Activated CD8-positive, alpha-beta T cell treated with anti-CD3 and anti-CD28 coated beads for 36 hours (primary cell): ENCODE measurements at regions not wholly inside any gene's neighbourhood (a gene's known extent, or its start where the extent isn't known, plus 50 kb on each side); places are given as distances from the start of the nearest gene placed in this dataset.

Source experiments
- ATAC-seq: fragments of 200-7000 bp; cut with Tn5 transposase; one replicate; pipeline ENCODE4 v1.10.0; 2021; ENCODE audit warnings: mild to moderate bottlenecking, moderate library complexity
- CTCF ChIA-PET: fragments of 350-600 bp; sonication (Branson Sonifier 250); formaldehyde crosslinking; loops from one replicate; lab custom pipeline; 2021; ENCODE audit warnings: antibody characterized with exemption; lab: Charles Lee
- POLR2A ChIA-PET: fragments of 350-600 bp; sonication (Branson Sonifier 250); formaldehyde crosslinking; loops from one replicate; lab custom pipeline; 2021; ENCODE audit warnings: antibody characterized with exemption; lab: Charles Lee
- DNase-seq: peaks from one replicate; pipeline ENCODE4 v3.0.0-alpha.2; 2020
- H3K27ac Mint-ChIP-seq: one replicate; pipeline ENCODE4 v1.8.0; 2021; ENCODE audit warnings: mild to moderate bottlenecking, mixed read lengths
- H3K27me3 Mint-ChIP-seq: one replicate; pipeline ENCODE4 v1.8.0; 2021; ENCODE audit warnings: mixed read lengths
- H3K36me3 Mint-ChIP-seq: one replicate; pipeline ENCODE4 v1.8.0; 2021; ENCODE audit warnings: low read depth, mixed read lengths
- H3K4me1 Mint-ChIP-seq: one replicate; pipeline ENCODE4 v1.8.0; 2021; ENCODE audit warnings: low read depth, mixed read lengths
- H3K4me3 Mint-ChIP-seq: one replicate; pipeline ENCODE4 v1.8.0; 2021; ENCODE audit warnings: mild to moderate bottlenecking, moderate library complexity, mixed read lengths
- H3K9me3 Mint-ChIP-seq: one replicate; pipeline ENCODE4 v1.8.0; 2021; ENCODE audit warnings: mixed read lengths
- CTCF ChIP-seq: fragments of 200-600 bp; IDR thresholded peaks from one replicate; pipeline ENCODE4 v1.8.0; 2022; ENCODE audit warnings: antibody characterized with exemption, mild to moderate bottlenecking
- intact Hi-C: fragments of 100-400 bp; cut with micrococcal nuclease; formaldehyde crosslinking; loops from one replicate; pipeline ENCODE4 v1.10.0; 2022

GRCh38 chr4:4694827-4695226, 153.0 kb upstream of the STX18 start:
- ChIA-PET POLR2A (no interaction called here), CTCF (interaction anchor here (1.2 kb wide), 1 partner anchor 192 kb away, joined by 3 read pairs; no protein-coding TSS in a partner anchor)
- intact Hi-C loops: no loop called here
- TF ChIP-seq CTCF: no peak
- H3K4me3 Mint-ChIP-seq: no peak overlapping the region
- H3K27ac Mint-ChIP-seq: no peak overlapping the region
- peaks cover 8% of the 10 kb centered on the region for H3K4me1 Mint-ChIP-seq
- ATAC-seq: no peak
- H3K9me3 Mint-ChIP-seq: peaks cover 5% of the 10 kb centered on the region
- H3K27me3 Mint-ChIP-seq: no peaks in the 10 kb centered on the region
- peaks cover 16% of the 10 kb centered on the region for H3K36me3 Mint-ChIP-seq
- DNase-seq: no peak

GRCh38 chr4:4694296-4694772, 152.5 kb upstream of the STX18 start:
- peaks cover 12% of the 10 kb centered on the region for H3K4me1 Mint-ChIP-seq
- H3K27me3 Mint-ChIP-seq: no peaks in the 10 kb centered on the region
- ATAC-seq (no peak), DNase-seq (no peak)
- intact Hi-C loops: no loop called here
- ChIA-PET POLR2A (no interaction called here), CTCF (interaction anchor here (1.2 kb wide), 1 partner anchor 192 kb away, joined by 3 read pairs; no protein-coding TSS in a partner anchor)
- H3K9me3 Mint-ChIP-seq: peaks cover 5% of the 10 kb centered on the region
- H3K4me3 Mint-ChIP-seq: no peak overlapping the region
- no peak overlapping the region for H3K27ac Mint-ChIP-seq
- TF ChIP-seq CTCF: no peak
- H3K36me3 Mint-ChIP-seq: peaks cover 21% of the 10 kb centered on the region

- CTCF ChIA-PET: interaction anchor here (1.0 to 1.2 kb wide), 2 partner anchors 15 to 191 kb away, joined by 3 read pairs; no protein-coding TSS in a partner anchor
- Mint-ChIP-seq H3K27ac (no peak overlapping the region), H3K4me3 (no peak overlapping the region), H3K4me1 (peaks cover 14% of the 10 kb centered on the region), H3K36me3 (peaks cover 23% of the 10 kb centered on the region), H3K9me3 (peaks cover 5% of the 10 kb centered on the region), H3K27me3 (no peaks in the 10 kb centered on the region)
- no peak for TF ChIP-seq CTCF
- ATAC-seq (no peak), DNase-seq (no peak)
- intact Hi-C loops: no loop called here
- POLR2A ChIA-PET: no interaction called here
These were observed 152.0 kb upstream of the STX18 start for GRCh38 chr4:4693755-4694295.

GRCh38 chr4:4693258-4693657, 151.4 kb upstream of the STX18 start:
- TF ChIP-seq CTCF: no peak
- Mint-ChIP-seq H3K36me3 (peaks cover 23% of the 10 kb centered on the region), H3K27me3 (no peaks in the 10 kb centered on the region), H3K4me3 (no peak overlapping the region), H3K27ac (no peak overlapping the region), H3K9me3 (peaks cover 5% of the 10 kb centered on the region), H3K4me1 (peaks cover 14% of the 10 kb centered on the region)
- ChIA-PET POLR2A (no interaction called here), CTCF (interaction anchor here (1.0 kb wide), 1 partner anchor 16 kb away, joined by 3 read pairs; no protein-coding TSS in a partner anchor)
- intact Hi-C loops: no loop called here
- ATAC-seq: peak; percentile 78
- DNase-seq: peak; percentile 43

- intact Hi-C loops: no loop called here
- no peak for TF ChIP-seq CTCF
- POLR2A ChIA-PET: no interaction called here
- ATAC-seq (no peak), DNase-seq (no peak)
- H3K27ac Mint-ChIP-seq: no peak overlapping the region
- H3K36me3 Mint-ChIP-seq: peaks cover 23% of the 10 kb centered on the region
- no peaks in the 10 kb centered on the region for H3K27me3 Mint-ChIP-seq
- CTCF ChIA-PET: interaction anchor here (0.9 kb wide), 1 partner anchor 17 kb away, joined by 3 read pairs; no protein-coding TSS in a partner anchor
- H3K4me3 Mint-ChIP-seq: no peak overlapping the region
- H3K9me3 Mint-ChIP-seq: peaks cover 5% of the 10 kb centered on the region
- H3K4me1 Mint-ChIP-seq: peaks cover 14% of the 10 kb centered on the region
These were observed 149.0 kb upstream of the STX18 start for GRCh38 chr4:4690854-4691253.
